ENCODE measurements at regions not wholly inside any gene's neighbourhood (a gene's known extent, or its start where the extent isn't known, plus 50 kb on each side); places are given as distances from the start of the nearest gene placed in this dataset.

- no peak for TF ChIP-seq CTCF (IDR thresholded peaks at IDR 0.05; ENCODE audit: low read depth, low read length, missing control alignments)
- no peak overlapping the region for H3K4me3 ChIP-seq (ENCODE audit: low read depth, low read length)
- in situ Hi-C loops (cut with HindIII; ENCODE audit: low sequenced_read_pairs): no loop called here
- DNase-seq (ENCODE audit: low read depth): no peak
Observed at GRCh38 chr5:156036640-156037039, 290.3 kb upstream of the SGCD start.

- no peak for TF ChIP-seq CTCF (IDR thresholded peaks at IDR 0.05; ENCODE audit: low read depth, low read length, missing control alignments)
- in situ Hi-C loops (cut with HindIII; ENCODE audit: low sequenced_read_pairs): no loop called here
- no peak overlapping the region for H3K4me3 ChIP-seq (ENCODE audit: low read depth, low read length)
- no peak for DNase-seq (ENCODE audit: low read depth)
Observed at GRCh38 chr5:156037151-156037909, 289.6 kb upstream of the SGCD start.

GRCh38 chr5:156042726-156043125 lies 284.2 kb upstream of the SGCD start:
- in situ Hi-C loops (cut with HindIII; ENCODE audit: low sequenced_read_pairs): no loop called here
- no peak for DNase-seq (ENCODE audit: low read depth)
- H3K4me3 ChIP-seq (ENCODE audit: low read depth, low read length): no peak overlapping the region
- no peak for TF ChIP-seq CTCF (IDR thresholded peaks at IDR 0.05; ENCODE audit: low read depth, low read length, missing control alignments)

- no peak for TF ChIP-seq CTCF (IDR thresholded peaks at IDR 0.05; ENCODE audit: low read depth, low read length, missing control alignments)
- H3K4me3 ChIP-seq (ENCODE audit: low read depth, low read length): no peak overlapping the region
- no peak for DNase-seq (ENCODE audit: low read depth)
- in situ Hi-C loops (cut with HindIII; ENCODE audit: low sequenced_read_pairs): no loop called here
Observed at GRCh38 chr5:156043351-156043750, 283.6 kb upstream of the SGCD start.

- H3K4me3 ChIP-seq (ENCODE audit: low read depth, low read length): no peak overlapping the region
- TF ChIP-seq CTCF (IDR thresholded peaks at IDR 0.05; ENCODE audit: low read depth, low read length, missing control alignments): no peak
- DNase-seq (ENCODE audit: low read depth): no peak
- in situ Hi-C loops (cut with HindIII; ENCODE audit: low sequenced_read_pairs): no loop called here
Observed at GRCh38 chr5:156051972-156052371, 275.0 kb upstream of the SGCD start.

GRCh38 chr5:156052656-156053055 lies 274.3 kb upstream of the SGCD start:
- in situ Hi-C loops (cut with HindIII; ENCODE audit: low sequenced_read_pairs): no loop called here
- H3K4me3 ChIP-seq (ENCODE audit: low read depth, low read length): no peak overlapping the region
- DNase-seq (ENCODE audit: low read depth): no peak
- no peak for TF ChIP-seq CTCF (IDR thresholded peaks at IDR 0.05; ENCODE audit: low read depth, low read length, missing control alignments)
